Glutamatergic neuron (in vitro differentiated cells): ENCODE measurements at regions not wholly inside any gene's neighbourhood (a gene's known extent, or its start where the extent isn't known, plus 50 kb on each side); places are given as distances from the start of the nearest gene placed in this dataset.

Experiments
- DNase-seq: peaks from one replicate; pipeline ENCODE4 v3.0.0; 2022
- H3K27ac Mint-ChIP-seq: one replicate; pipeline ENCODE4 v1.8.0; 2020; ENCODE audit warnings: mild to moderate bottlenecking, mixed read lengths, inconsistent platforms; ENCODE audit not compliant: unreplicated experiment
- H3K27me3 Mint-ChIP-seq: one replicate; pipeline ENCODE4 v1.8.0; 2020; ENCODE audit warnings: mild to moderate bottlenecking, moderate library complexity, mixed read lengths, inconsistent platforms; ENCODE audit not compliant: unreplicated experiment
- H3K36me3 Mint-ChIP-seq: one replicate; pipeline ENCODE4 v1.8.0; 2020; ENCODE audit warnings: mild to moderate bottlenecking, mixed read lengths, inconsistent platforms; ENCODE audit not compliant: unreplicated experiment
- H3K4me1 Mint-ChIP-seq: one replicate; pipeline ENCODE4 v1.8.0; 2020; ENCODE audit warnings: mild to moderate bottlenecking, low read depth, mixed read lengths, inconsistent platforms; ENCODE audit not compliant: unreplicated experiment
- H3K4me3 Mint-ChIP-seq: one replicate; pipeline ENCODE4 v1.8.0; 2020; ENCODE audit warnings: mild to moderate bottlenecking, mixed read lengths, inconsistent platforms; ENCODE audit not compliant: unreplicated experiment
- H3K9me3 Mint-ChIP-seq: one replicate; pipeline ENCODE4 v1.8.0; 2020; ENCODE audit warnings: mild to moderate bottlenecking, moderate library complexity, mixed read lengths, inconsistent platforms; ENCODE audit not compliant: unreplicated experiment
- CTCF ChIP-seq: fragments of 200-600 bp; sonication (generic); IDR thresholded peaks from one replicate; pipeline ENCODE4 v1.5.0; 2021; ENCODE audit not compliant: partially characterized antibody, unreplicated experiment

- TF ChIP-seq CTCF, result no peak
- Mint-ChIP-seq H3K36me3 (peaks cover 7% of the 10 kb centered on the region), H3K9me3 (peaks cover 12% of the 10 kb centered on the region), H3K4me1 (peaks cover 38% of the 10 kb centered on the region), H3K4me3 (no peak overlapping the region), H3K27me3 (no peaks in the 10 kb centered on the region), H3K27ac (no peak overlapping the region)
- no peak for DNase-seq
Observed at GRCh38 chr13:36553491-36553890, 120.3 kb upstream of the SERTM1 start.

DNA sequence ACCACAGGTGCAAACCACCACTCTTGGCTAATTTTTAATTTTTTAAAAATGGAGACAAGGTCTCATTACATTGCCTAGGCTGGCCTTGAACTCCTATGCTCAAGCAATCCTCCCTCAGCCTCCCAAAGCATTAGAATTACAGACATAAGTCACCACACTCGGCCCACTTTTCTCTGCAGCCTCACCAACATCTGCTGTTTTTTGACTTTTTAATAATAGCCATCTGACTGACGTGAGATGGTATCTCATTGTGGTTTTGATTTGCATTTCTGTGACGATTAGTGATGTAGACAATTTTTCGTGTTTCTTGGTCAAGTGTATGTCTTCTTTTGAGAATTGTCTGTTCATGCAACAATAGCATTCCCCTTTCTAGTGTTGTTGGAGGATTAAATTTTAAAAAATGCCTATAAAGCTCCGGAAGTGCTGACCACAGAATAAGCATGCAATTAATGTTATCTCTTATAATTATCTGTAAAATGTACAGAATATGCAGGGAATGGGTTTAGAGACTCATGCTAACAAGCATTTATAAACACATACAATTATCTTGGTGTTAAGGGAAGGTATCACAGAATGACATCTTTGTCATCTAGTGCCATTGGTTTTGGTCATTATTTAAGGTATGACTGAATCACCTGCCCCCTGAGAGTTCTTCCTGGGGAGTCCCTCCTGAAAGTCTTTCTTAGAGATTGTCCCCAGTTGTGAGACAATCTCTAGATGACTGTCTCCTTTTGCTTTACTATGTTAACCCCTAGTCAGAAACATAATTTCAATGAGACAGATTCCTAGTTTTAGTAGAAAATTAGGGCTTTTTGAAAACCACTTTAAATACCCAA lies 118.5 kb upstream of the SERTM1 start:
- TF ChIP-seq CTCF, result no peak
- no peak overlapping the region for H3K27ac Mint-ChIP-seq

DNA sequence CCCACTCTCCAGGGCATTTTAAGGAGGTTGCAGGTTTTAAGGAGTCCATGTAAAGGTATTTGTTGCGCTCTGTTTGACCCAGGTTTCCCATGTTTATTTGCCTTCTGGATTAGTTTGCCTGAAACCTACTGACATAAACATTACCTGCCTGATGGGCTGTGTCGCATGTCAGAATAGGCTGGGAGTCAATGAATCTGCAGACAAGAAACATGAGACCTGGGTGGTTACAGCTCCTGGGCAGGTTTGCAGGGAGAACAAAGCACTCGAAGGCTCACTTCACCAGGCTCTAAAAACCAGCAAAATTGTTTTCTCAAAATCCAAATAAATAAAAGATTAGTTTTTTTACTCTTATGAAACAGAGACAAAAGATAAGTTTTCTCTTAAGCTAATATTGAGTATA lies 114.4 kb upstream of the SERTM1 start:
- no peaks in the 10 kb centered on the region for H3K27me3 Mint-ChIP-seq
- no peak overlapping the region for H3K27ac Mint-ChIP-seq
- peaks cover 2% of the 10 kb centered on the region for H3K9me3 Mint-ChIP-seq
- no peaks in the 10 kb centered on the region for H3K36me3 Mint-ChIP-seq
- H3K4me1 Mint-ChIP-seq, result peaks cover 11% of the 10 kb centered on the region
- TF ChIP-seq CTCF, result no peak
- no peak for DNase-seq
- no peak overlapping the region for H3K4me3 Mint-ChIP-seq

More for the DNA sequence above, 118.5 kb upstream of the SERTM1 start:
- Mint-ChIP-seq H3K4me1 (peaks cover 23% of the 10 kb centered on the region), H3K27me3 (no peaks in the 10 kb centered on the region), H3K4me3 (no peak overlapping the region), H3K36me3 (peaks cover 7% of the 10 kb centered on the region), H3K9me3 (peaks cover 5% of the 10 kb centered on the region)
- DNase-seq, result no peak

GRCh38 chr13:36567485-36567884 lies 106.3 kb upstream of the SERTM1 start:
- DNase-seq, result no peak
- Mint-ChIP-seq H3K4me3 (no peak overlapping the region), H3K27ac (no peak overlapping the region), H3K9me3 (no peaks in the 10 kb centered on the region), H3K27me3 (no peaks in the 10 kb centered on the region), H3K36me3 (peaks cover 4% of the 10 kb centered on the region), H3K4me1 (no peaks in the 10 kb centered on the region)
- no peak for TF ChIP-seq CTCF

- Mint-ChIP-seq H3K4me1 (no peaks in the 10 kb centered on the region), H3K27ac (no peak overlapping the region), H3K27me3 (no peaks in the 10 kb centered on the region), H3K36me3 (peaks cover 4% of the 10 kb centered on the region), H3K9me3 (no peaks in the 10 kb centered on the region), H3K4me3 (no peak overlapping the region)
- DNase-seq, result no peak
- no peak for TF ChIP-seq CTCF
Observed at GRCh38 chr13:36570489-36570888, 103.3 kb upstream of the SERTM1 start.
